Loucy (cell line): ENCODE measurements at regions not wholly inside any gene's neighbourhood (a gene's known extent, or its start where the extent isn't known, plus 50 kb on each side); places are given as distances from the start of the nearest gene placed in this dataset.

ENCODE experiments used
- CTCF ChIP-seq: fragments of 200-600 bp; sonication (generic); conservative IDR thresholded peaks from 2 replicates; pipeline ENCODE4 v1.5.1; 2014; ENCODE audit warnings: mild to moderate bottlenecking, antibody characterized with exemption, low read length
- EZH2phosphoT487 ChIP-seq: fragments of 200-600 bp; IDR thresholded peaks from 2 replicates; pipeline ENCODE4 v1.6.1; 2018; ENCODE audit warnings: antibody characterized with exemption, mild to moderate bottlenecking, moderate library complexity, borderline replicate concordance

- no peak for TF ChIP-seq CTCF
- TF ChIP-seq EZH2phosphoT487 = no peak
These were observed 141.5 kb downstream of the RMI1 start for GRCh38 chr9:84121991-84122523.
